GM18858 (cell line): ENCODE measurements at regions not wholly inside any gene's neighbourhood (a gene's known extent, or its start where the extent isn't known, plus 50 kb on each side); places are given as distances from the start of the nearest gene placed in this dataset.

ENCODE experiments used
- ATAC-seq: cut with Tn5 transposase; IDR thresholded peaks from one replicate; pipeline ENCODE4 v1.9.1; 2021; ENCODE audit not compliant: unreplicated experiment

DNA sequence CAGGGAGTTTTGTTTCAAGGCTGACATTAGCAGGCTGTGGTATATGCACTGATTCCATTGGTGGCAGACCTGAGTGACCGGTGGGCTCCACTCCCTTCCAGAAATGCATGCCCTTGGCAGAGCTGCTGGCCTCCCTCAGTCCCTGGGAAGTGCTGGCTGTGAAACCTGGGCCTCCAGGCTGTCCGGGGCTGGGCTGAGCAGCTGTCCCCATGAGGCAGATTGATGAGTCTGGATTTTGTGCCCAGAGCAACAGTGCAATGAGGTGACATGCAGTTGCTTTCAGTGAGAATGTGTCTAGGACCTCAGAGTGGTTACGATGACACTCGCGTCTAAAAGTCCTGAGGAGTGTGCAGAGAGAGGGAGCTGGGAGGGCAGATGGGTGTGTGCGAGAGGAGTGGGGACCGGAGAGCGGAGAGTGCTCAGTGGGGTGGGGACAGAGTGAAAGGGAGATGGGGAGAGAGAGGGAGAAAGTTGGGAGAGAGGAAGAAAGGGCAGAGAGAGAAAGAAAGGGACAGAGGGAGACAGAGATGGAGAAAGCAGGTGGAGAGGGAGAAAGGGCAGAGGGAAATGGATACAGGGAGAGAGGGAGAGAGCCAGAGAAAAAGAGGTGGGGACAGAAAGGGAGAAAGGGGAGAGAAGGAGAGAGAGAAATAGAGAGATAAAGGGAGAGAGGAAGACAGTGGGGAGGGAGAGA lies 978.3 kb downstream of the BRD1 start:
- no peak for ATAC-seq

- no peak for ATAC-seq
These were observed 981.5 kb downstream of the BRD1 start for GRCh38 chr22:48846200-48846599.

DNA sequence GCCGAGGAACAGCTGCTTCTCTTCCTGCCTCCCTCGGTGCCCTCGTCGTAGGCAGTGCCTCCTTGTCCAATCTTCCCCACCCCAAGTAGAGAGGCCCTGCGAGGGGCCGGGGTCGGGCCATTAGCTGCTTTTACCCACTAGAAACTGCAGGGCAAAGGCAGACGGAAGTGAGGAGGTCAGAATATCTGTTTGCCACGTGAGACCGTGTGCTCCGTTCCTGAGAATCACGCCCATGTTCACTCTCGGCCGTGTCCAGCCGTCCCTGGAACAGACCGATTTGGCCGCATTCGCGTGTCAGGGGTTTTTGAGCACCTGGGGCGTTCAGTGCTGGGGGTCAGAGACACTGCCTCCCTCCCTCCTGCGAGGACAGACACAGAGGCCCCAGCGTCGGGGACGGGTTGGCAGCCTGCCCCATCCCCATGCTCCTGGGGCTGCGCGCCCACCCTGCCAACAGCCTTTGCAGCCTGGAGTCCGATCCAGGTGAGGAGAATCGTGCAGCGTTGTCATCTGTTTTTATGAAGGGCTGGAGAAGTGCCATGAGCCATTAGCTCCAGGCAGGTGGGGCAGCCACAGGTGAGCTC lies 982.2 kb downstream of the BRD1 start:
- ATAC-seq: no peak

DNA sequence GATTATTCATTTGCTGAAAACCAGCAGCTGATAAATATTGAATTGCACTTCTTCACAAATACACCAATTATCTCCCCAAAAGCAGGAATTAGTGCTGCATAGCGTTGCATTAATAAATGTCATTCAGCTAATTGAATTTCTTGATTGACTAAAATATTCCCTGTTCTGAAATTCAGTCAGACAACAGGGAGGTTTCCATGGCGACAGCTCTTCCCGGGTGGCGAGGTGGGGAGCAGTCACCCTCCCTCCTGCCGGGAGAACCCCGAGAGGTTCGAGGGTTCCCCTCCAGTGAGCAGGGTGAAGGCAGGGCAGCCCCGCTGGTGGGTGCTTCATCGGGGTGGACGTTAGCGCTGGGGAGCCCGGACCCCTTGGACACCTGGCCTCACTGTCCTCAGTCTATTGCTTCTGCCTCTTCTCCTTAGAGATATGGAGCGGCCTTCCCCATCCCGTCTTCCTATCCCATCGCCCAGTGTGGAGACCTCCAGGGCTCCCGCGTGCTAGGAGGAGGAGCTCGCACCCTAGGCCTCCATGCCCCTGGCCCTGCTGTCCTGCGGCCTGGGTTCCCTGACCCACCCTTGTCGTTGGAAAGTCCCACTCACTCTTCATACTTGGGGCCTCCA lies 983.5 kb downstream of the BRD1 start:
- ATAC-seq: no peak

DNA sequence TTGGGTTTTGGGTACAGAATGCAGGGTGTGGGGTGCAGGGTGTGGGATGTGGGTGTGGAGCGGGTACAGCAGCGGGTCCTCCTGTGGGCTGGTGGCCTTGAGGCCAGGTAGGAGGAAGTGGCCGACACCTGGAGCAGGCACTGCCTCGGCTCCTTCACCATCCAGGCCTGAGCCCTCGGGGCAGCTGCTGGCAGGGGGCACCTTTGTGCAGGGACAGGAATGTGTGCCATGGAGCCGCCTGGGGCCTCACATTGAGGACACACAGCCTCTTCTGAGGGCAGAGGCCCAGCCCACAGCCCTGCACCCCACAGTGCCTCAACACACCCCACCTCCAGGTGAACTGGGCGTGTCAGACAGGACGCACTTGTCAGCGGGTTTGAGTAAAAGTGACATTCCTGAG lies 984.0 kb downstream of the BRD1 start:
- ATAC-seq: no peak

DNA sequence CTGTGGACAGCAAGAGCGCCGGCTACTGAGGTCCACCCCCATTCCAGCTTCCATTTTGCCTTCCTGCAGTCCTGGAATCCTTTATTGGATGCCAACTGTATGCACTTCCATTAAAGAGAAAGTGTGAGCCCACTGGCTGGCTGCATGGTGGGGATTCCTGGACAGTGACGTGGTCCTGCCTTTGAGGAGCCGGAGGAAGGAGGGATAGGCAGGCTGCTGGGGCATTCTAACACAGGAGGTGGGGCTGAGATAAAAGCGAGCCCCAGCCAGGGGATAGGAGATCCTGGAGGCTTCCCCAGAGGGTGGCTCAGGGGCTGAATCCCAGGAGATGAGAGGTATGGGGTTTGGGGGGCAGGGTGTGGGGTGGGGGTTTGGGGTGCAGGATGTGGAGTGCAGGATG lies 984.7 kb downstream of the BRD1 start:
- ATAC-seq: no peak

DNA sequence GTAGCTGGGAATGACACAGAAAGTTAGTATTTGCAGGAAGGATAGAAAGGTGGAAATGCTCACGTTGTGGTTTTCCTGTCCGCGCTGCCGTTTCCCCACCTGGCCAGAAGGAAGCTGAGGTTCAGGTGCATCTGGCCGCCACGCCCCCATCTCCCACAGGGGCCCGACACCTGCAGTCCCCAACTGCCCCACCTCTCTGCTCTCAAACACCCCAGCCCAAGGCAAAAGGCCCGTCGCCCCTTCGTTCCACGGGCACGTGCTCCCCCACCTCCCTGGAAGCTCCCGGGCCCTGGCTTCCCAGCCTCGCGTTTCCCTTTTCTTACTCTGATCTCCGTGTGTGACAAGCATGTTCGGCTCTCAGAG lies 985.1 kb downstream of the BRD1 start:
- ATAC-seq: no peak

DNA sequence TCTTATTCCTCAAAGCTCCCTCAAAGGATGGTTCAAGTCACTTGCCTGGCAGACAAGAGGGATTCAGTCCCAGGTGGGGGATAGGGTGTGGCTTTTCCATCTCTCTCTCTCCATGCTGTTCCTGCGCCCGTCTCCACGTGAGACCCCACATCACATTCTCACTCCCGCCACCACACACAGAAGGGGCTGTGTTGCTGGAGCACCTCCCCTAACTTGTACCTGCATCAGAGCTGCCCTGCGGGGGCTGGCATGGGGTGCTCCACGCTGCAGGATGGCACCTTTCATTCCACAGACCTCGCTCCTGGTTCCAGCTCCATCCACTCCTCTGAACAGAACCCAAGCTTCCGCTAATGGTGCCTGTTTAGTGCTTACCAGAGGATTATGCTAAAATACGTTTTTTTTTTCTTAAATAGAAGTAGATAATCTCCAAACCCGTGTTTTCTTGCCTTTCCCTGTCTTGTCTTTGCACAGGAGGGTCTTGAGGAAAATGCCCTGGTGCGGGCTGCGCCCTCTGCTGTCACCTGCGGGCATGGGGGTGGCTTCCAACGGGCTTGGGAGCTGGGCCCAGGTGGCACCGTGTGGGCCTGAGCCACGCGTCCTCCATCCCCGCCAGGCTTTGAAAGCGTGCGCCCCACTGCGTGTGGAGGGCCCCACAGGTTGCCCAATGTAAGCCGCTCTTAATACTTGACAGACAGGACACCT lies 985.6 kb downstream of the BRD1 start:
- ATAC-seq: no peak

- no peak for ATAC-seq
These were observed 987.3 kb downstream of the BRD1 start for GRCh38 chr22:48840112-48840949.

- no peak for ATAC-seq
These were observed 988.6 kb downstream of the BRD1 start for GRCh38 chr22:48838846-48839730.

GRCh38 chr22:48838376-48838775 lies 989.3 kb downstream of the BRD1 start:
- ATAC-seq: no peak

- ATAC-seq: no peak
These were observed 990.2 kb downstream of the BRD1 start for GRCh38 chr22:48837341-48837935.

GRCh38 chr22:48836673-48837340 lies 990.9 kb downstream of the BRD1 start:
- ATAC-seq: no peak

DNA sequence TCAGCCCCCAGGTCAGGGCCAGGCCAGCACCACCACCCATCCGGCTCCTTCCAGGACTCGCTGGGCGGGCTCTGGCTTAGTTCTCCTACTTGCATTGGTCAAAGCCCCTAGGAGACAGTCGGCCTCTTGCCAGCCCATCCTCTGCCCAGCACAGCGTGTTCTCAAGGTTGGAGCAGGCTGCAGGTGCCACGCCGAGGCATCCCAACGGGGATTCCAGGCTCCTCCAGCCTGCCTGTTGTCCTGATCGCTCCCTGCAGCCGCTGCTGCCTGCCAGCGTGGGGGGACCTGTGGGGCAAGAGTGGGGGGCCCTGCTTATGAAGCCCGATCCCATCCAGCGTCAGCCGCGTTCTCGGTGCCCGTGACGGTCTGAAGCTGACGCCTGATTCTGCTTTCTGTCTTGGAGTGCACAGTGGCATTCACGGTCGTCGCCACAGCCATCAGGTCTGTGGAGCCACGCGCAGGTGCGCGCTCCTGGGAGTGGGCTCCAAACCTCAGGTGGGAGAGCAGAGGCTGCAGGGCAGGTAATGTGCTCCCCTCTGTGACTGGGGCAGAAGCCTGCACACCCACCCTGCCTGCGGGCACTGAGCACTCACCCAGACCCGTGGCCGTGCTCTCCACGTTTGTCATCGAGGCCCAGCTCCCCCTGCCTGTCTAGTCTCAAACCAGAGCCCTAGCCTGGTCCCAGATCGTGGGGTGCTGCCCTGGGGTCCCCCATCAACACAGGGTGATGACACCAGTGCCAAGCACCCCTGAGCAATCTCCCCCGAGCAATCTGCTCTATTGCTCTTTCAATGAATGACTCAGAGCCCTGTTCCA lies 991.6 kb downstream of the BRD1 start:
- ATAC-seq: no peak

DNA sequence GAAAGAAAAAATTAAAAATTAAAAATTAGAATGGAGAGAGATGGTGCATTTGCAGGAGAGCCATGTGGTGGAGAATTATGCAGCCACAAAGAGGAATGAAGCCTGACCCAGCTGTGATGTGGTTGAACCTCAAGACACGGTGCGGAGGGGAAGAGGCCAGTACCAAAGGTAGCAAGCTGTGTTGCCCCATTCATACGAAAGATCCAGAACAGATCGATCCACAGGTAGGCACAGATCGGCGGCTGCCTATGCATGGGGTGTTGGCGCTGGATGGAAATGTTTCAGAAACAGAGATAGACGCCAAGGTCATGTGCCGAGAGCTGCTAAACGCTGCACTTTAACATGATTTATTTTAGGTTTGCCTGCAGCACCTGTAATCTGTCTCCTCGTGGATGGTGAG lies 992.3 kb downstream of the BRD1 start:
- no peak for ATAC-seq

DNA sequence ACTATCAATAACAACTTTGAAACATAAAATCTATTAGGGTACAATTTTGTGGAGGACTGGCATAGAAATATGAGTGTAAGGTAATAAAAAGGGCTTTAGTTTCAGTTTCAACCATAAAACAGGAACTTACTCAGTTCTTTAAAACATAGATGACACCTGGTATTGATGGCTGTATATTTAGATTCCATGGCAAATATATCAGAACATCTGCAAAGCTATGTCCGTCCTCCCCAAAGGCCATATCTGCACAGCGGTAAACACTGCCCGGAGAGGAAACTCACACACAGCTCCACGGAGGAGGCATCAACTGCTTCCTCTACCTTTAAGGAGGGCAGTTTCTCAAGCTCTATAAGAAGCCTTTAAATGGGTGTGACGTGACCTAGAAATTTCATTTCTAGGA lies 993.3 kb downstream of the BRD1 start:
- ATAC-seq: no peak

DNA sequence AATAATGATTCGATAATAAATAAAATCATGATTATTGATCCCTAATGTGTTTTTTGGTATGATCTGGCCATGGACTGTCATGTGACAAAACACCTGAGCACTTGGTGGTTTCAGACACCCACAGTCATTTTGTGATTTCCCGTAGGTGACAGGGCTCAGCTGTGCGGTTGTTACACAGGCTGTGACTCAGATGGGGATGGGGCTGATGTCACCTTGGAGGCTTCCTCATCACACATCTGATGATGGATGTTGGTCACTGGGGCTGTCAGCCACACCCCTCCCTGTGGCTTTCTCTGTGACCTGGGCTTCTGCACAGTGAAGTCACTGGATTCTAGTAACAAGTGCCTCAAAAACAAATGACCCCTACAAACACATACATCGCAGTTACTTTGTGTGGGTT lies 995.1 kb downstream of the BRD1 start:
- ATAC-seq: no peak

DNA sequence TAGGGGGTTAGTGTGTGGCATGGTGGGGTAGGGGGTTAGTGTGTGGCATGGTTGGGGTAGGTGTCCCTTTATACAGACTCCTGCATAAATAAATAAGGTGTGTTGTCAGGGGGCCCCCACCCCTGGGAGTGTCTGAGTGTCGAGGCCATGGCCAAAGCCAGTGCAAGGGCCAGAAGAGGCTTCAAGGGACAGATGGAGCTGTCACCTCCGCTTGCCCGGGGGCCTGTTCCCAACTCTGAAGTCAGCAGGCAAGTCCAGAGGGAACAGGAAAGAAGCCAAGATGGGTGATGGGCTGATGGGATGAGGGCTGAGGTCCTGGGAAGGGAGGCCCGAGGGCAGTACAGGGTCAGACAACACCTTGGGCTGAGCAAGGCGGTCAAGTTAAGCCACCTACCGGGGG lies 997.8 kb downstream of the BRD1 start:
- ATAC-seq: no peak
